GM23248 (cell line): ENCODE measurements at regions not wholly inside any gene's neighbourhood (a gene's known extent, or its start where the extent isn't known, plus 50 kb on each side); places are given as distances from the start of the nearest gene placed in this dataset.

Experiments
- EZH2 ChIP-seq: fragments of 200-600 bp; sonication (generic); IDR thresholded peaks from 2 replicates; pipeline ENCODE4 v1.6.1; 2018; ENCODE audit warnings: antibody characterized with exemption, mild to moderate bottlenecking; ENCODE audit not compliant: insufficient read depth, poor library complexity, severe bottlenecking
- EZH2phosphoT487 ChIP-seq: fragments of 200-600 bp; sonication (generic); IDR thresholded peaks from 2 replicates; pipeline ENCODE4 v1.6.1; 2018; ENCODE audit warnings: antibody characterized with exemption, moderate library complexity, mild to moderate bottlenecking, low read depth; ENCODE audit not compliant: insufficient read depth

DNA sequence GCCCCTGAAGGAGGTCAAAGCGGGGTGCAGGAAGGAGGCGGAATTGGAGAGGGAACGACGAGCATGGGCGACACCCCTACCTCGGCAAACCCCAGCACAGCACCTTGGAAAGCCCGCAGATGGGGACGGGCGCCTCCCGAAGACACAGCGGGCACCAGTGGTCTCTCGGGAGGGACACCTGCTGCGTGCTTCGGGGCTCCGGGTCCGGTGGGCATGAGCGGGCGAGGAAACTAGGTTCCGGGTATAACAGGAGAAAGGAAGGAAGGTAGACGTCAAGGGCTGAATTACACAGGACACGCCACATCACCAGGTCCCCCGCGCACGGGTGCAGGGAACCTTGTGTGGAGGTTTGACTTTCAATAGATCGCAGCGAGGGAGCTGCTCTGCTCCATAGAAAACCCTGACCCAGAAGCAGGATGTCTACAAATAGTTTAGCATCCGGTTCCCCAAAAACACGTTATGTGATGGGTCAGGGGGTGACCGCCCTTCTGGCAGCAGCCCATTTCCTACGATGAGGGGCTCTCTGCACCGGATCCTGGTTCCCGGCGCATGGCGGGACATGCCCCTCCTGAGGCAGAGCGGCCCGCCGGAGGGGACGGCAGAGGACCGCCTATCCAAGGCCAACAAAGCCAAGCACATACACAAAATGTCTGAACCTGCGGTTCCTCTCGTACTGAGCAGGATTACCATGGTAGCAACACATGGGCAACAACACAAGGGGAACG, 196.9 kb downstream of the ALG10 start:
- TF ChIP-seq EZH2 (no peak), EZH2phosphoT487 (no peak)
